HepG2 (cell line): ENCODE measurements at regions not wholly inside any gene's neighbourhood (a gene's known extent, or its start where the extent isn't known, plus 50 kb on each side); places are given as distances from the start of the nearest gene placed in this dataset.

Experiments
- POLR2A ChIP-seq, 2 experiments: IDR thresholded peaks; 2 replicates each; pipeline ENCODE4 v1.6.1; 2011; ENCODE audit warnings: low read depth in 2 of 2, low read length in 2 of 2, mild to moderate bottlenecking in 1 of 2, moderate library complexity in 1 of 2; ENCODE audit not compliant: insufficient read depth in 1 of 2
- TARDBP ChIP-seq: sonication (generic); formaldehyde crosslinking; IDR thresholded peaks from 2 replicates; pipeline ENCODE4 v1.8.0; 2022; ENCODE audit warnings: mild to moderate bottlenecking, missing genetic modification reagents
- ZNF768 ChIP-seq: sonication (generic); formaldehyde crosslinking; IDR thresholded peaks from 2 replicates; pipeline ENCODE4 v1.4.0; 2020; ENCODE audit warnings: missing genetic modification reagents
- ZNF781 ChIP-seq: sonication (generic); formaldehyde crosslinking; IDR thresholded peaks from 2 replicates; pipeline ENCODE4 v1.5.1; 2020; ENCODE audit warnings: borderline replicate concordance, mild to moderate bottlenecking, missing genetic modification reagents; ENCODE audit errors: not compliant biosample characterization
- TF ChIP-seq, protein P1 (sequence below), 2 experiments: IDR thresholded peaks; 2 replicates each; pipeline ENCODE4 v1.6.1; 2011 to 2012; ENCODE audit warnings: low read length in 2 of 2, borderline replicate concordance in 1 of 2, low read depth in 1 of 2, mild to moderate bottlenecking in 1 of 2, moderate library complexity in 1 of 2
- TF ChIP-seq, protein P2 (sequence below): sonication (generic); formaldehyde crosslinking; IDR thresholded peaks from 2 replicates; pipeline ENCODE4 v1.5.0; 2020; ENCODE audit warnings: mild to moderate bottlenecking, missing genetic modification reagents
- TF ChIP-seq, protein P3 (sequence below): sonication (generic); formaldehyde crosslinking; IDR thresholded peaks from 2 replicates; pipeline ENCODE4 v1.4.0; 2020; ENCODE audit warnings: missing genetic modification reagents

DNA sequence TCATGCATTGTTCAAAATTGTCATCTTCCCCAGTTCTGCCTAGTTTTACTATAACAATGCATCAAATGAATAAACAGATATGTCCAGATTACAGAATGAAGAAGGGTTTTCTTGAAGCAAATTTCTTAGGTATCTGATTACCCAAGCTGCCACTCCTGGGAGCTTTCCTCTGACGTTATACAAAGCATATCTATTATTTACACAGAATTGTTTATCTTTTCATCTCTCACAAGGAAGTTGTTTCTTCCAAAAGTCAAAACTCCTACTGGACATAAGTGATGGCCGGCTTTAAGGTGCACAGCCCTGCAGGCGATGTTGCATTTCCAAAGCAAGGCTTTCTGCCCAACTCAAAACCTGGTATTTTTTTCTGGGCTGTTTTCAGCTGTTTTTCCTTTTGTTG lies 73.4 kb upstream of the ANKH start:
- TF ChIP-seq, protein P1, sequence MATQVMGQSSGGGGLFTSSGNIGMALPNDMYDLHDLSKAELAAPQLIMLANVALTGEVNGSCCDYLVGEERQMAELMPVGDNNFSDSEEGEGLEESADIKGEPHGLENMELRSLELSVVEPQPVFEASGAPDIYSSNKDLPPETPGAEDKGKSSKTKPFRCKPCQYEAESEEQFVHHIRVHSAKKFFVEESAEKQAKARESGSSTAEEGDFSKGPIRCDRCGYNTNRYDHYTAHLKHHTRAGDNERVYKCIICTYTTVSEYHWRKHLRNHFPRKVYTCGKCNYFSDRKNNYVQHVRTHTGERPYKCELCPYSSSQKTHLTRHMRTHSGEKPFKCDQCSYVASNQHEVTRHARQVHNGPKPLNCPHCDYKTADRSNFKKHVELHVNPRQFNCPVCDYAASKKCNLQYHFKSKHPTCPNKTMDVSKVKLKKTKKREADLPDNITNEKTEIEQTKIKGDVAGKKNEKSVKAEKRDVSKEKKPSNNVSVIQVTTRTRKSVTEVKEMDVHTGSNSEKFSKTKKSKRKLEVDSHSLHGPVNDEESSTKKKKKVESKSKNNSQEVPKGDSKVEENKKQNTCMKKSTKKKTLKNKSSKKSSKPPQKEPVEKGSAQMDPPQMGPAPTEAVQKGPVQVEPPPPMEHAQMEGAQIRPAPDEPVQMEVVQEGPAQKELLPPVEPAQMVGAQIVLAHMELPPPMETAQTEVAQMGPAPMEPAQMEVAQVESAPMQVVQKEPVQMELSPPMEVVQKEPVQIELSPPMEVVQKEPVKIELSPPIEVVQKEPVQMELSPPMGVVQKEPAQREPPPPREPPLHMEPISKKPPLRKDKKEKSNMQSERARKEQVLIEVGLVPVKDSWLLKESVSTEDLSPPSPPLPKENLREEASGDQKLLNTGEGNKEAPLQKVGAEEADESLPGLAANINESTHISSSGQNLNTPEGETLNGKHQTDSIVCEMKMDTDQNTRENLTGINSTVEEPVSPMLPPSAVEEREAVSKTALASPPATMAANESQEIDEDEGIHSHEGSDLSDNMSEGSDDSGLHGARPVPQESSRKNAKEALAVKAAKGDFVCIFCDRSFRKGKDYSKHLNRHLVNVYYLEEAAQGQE (IDR thresholded peaks at IDR 0.05; ENCODE audit: borderline replicate concordance in 1 of 2, low read depth in 1 of 2, low read length in 2 of 2), result no peak
- TF ChIP-seq ZNF768 (CRISPR knock-in tag) (no peak), TARDBP (CRISPR knock-in tag) (no peak), ZNF781 (CRISPR knock-in tag) (no peak), POLR2A (IDR thresholded peaks at IDR 0.05; ENCODE audit: insufficient read depth in 1 of 2, low read depth in 2 of 2, low read length in 2 of 2) (no peak)
- TF ChIP-seq, protein P2, sequence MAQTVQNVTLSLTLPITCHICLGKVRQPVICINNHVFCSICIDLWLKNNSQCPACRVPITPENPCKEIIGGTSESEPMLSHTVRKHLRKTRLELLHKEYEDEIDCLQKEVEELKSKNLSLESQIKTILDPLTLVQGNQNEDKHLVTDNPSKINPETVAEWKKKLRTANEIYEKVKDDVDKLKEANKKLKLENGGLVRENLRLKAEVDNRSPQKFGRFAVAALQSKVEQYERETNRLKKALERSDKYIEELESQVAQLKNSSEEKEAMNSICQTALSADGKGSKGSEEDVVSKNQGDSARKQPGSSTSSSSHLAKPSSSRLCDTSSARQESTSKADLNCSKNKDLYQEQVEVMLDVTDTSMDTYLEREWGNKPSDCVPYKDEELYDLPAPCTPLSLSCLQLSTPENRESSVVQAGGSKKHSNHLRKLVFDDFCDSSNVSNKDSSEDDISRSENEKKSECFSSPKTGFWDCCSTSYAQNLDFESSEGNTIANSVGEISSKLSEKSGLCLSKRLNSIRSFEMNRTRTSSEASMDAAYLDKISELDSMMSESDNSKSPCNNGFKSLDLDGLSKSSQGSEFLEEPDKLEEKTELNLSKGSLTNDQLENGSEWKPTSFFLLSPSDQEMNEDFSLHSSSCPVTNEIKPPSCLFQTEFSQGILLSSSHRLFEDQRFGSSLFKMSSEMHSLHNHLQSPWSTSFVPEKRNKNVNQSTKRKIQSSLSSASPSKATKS, result no peak
- TF ChIP-seq, protein P3, sequence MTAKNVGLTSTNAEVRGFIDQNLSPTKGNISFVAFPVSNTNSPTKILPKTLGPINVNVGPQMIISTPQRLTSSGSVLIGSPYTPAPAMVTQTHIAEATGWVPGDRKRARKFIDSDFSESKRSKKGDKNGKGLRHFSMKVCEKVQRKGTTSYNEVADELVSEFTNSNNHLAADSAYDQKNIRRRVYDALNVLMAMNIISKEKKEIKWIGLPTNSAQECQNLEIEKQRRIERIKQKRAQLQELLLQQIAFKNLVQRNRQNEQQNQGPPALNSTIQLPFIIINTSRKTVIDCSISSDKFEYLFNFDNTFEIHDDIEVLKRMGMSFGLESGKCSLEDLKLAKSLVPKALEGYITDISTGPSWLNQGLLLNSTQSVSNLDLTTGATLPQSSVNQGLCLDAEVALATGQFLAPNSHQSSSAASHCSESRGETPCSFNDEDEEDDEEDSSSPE (CRISPR knock-in tag), result no peak
